HepG2 (cell line): ENCODE measurements at regions not wholly inside any gene's neighbourhood (a gene's known extent, or its start where the extent isn't known, plus 50 kb on each side); places are given as distances from the start of the nearest gene placed in this dataset.

Experiments
- ATAC-seq: fragments of 200-7000 bp; cut with Tn5 transposase; 3 replicates; pipeline ENCODE4 v1.9.1; 2020; ENCODE audit warnings: mild to moderate bottlenecking, moderate library complexity
- BruUV-seq: library from RNA; stranded (reverse); fragments of 400-500 nt; replicated peaks from 2 replicates; lab custom pipeline; 2021; lab: Mats Ljungman, UMichigan
- CTCF ChIA-PET: fragments of 300-600 bp; formaldehyde crosslinking; extraction: SDS; loops from one replicate; lab custom pipeline; 2021; ENCODE audit warnings: low total read pairs, inconsistent platforms, low intra/inter-chr PET ratio; lab: Yijun Ruan, JAX
- POLR2A ChIA-PET: fragments of 350-600 bp; sonication (Branson Sonifier 250); formaldehyde crosslinking; loops from one replicate; lab custom pipeline; 2020; ENCODE audit warnings: antibody characterized with exemption, inconsistent platforms; lab: Yijun Ruan, JAX
- DNase-seq: peaks from one replicate; pipeline ENCODE4 v3.0.0-alpha.2; 2015; ENCODE audit warnings: low spot score
- FAIRE-seq: peaks from 3 replicates; lab custom pipeline; 2011; peaks lifted over from hg19 to GRCh38; lab: Jason Lieb, UNC
- H2AFZ ChIP-seq: one replicate; pipeline ENCODE4 v1.6.1; 2011; ENCODE audit warnings: low read length, inconsistent platforms
- H3K27ac ChIP-seq: fragments of 300-600 bp; 3 replicates; pipeline ENCODE4 v1.8.0; 2011; ENCODE audit warnings: mixed run types, mild to moderate bottlenecking, mixed read lengths, low read length, inconsistent platforms; ENCODE audit not compliant: insufficient read depth; ENCODE audit errors: extremely low read length
- H3K27me3 ChIP-seq, 2 experiments: fragments of 200-600 bp in 1 of 2; 2 replicates in 1 of 2; 3 replicates in 1 of 2; pipeline versions ENCODE4 v1.6.0 to v1.8.0; 2011; ENCODE audit warnings: low read length in 2 of 2, mild to moderate bottlenecking in 2 of 2, moderate library complexity in 2 of 2, inconsistent platforms in 1 of 2; ENCODE audit not compliant: insufficient read depth in 2 of 2, control insufficient read depth in 1 of 2
- H3K36me3 ChIP-seq, 2 experiments: fragments of 200-600 bp in 1 of 2; replicated peaks in 1 of 2; 2 replicates in 1 of 2; 3 replicates in 1 of 2; pipeline versions ENCODE4 v1.5.1 to v1.8.0; 2011; ENCODE audit warnings: low read length in 2 of 2, inconsistent platforms in 1 of 2; ENCODE audit not compliant: insufficient read depth in 2 of 2, control insufficient read depth in 1 of 2
- H3K4me1 ChIP-seq: 2 replicates; pipeline ENCODE4 v1.5.1; 2012; ENCODE audit warnings: low read length, inconsistent platforms; ENCODE audit not compliant: insufficient read depth
- H3K4me2 ChIP-seq: 2 replicates; pipeline ENCODE4 v1.6.0; 2011; ENCODE audit warnings: low read depth, low read length, inconsistent platforms
- H3K4me3 ChIP-seq, 3 experiments: fragments of 200-600 bp in 1 of 3; sonication (generic), shearing (Covaris generic) in 1 of 3; replicated peaks in 1 of 3; 2 replicates each; pipeline ENCODE4 v1.5.1; 2011 to 2016; ENCODE audit warnings: low read length in 3 of 3, inconsistent platforms in 2 of 3, low read depth in 2 of 3, mild to moderate bottlenecking in 2 of 3, control low read depth in 1 of 3, mixed read lengths in 1 of 3; ENCODE audit not compliant: insufficient read depth in 1 of 3
- H3K79me2 ChIP-seq: one replicate; pipeline ENCODE4 v1.6.1; 2011; ENCODE audit warnings: low read length, inconsistent platforms; ENCODE audit not compliant: insufficient read depth
- H3K9ac ChIP-seq: 2 replicates; pipeline ENCODE4 v1.6.0; 2011; ENCODE audit warnings: mild to moderate bottlenecking, low read depth, low read length, inconsistent platforms; ENCODE audit not compliant: insufficient read depth
- H3K9me3 ChIP-seq: 2 replicates; pipeline ENCODE4 v1.5.1; 2012; ENCODE audit warnings: mild to moderate bottlenecking, low read length
- H4K20me1 ChIP-seq: 2 replicates; pipeline ENCODE4 v1.6.0; 2011; ENCODE audit warnings: inconsistent platforms, mild to moderate bottlenecking, low read length, moderate library complexity; ENCODE audit not compliant: insufficient read depth
- ARID3A ChIP-seq: IDR thresholded peaks from 2 replicates; pipeline ENCODE4 v1.6.1; 2012; ENCODE audit warnings: low read depth, low read length, improper control_type of control experiment
- BATF2 ChIP-seq: sonication (generic); formaldehyde crosslinking; IDR thresholded peaks from 2 replicates; pipeline ENCODE4 v1.8.0; 2022; ENCODE audit warnings: mild to moderate bottlenecking, missing genetic modification reagents, moderate library complexity
- CEBPB ChIP-seq: IDR thresholded peaks from 2 replicates; pipeline ENCODE4 v1.6.1; 2011; ENCODE audit warnings: low read depth, low read length, improper control_type of control experiment, borderline replicate concordance
- FOXK2 ChIP-seq: fragments of 450-650 bp; IDR thresholded peaks from 2 replicates; pipeline ENCODE4 v1.6.1; 2016
- IKZF4 ChIP-seq: sonication (generic); formaldehyde crosslinking; IDR thresholded peaks from 2 replicates; pipeline ENCODE4 v1.5.1; 2020; ENCODE audit warnings: borderline replicate concordance, mild to moderate bottlenecking, low read depth, missing genetic modification reagents; ENCODE audit errors: not compliant biosample characterization
- KDM1A ChIP-seq: IDR thresholded peaks from 2 replicates; pipeline ENCODE4 v1.6.1; 2016; ENCODE audit warnings: missing compliant biosample characterization
- KDM3A ChIP-seq: IDR thresholded peaks from 2 replicates; pipeline ENCODE4 v1.6.1; 2018; ENCODE audit warnings: low read depth, missing compliant biosample characterization
- ONECUT2 ChIP-seq: sonication (generic); formaldehyde crosslinking; IDR thresholded peaks from 2 replicates; pipeline ENCODE4 v1.4.0; 2020; ENCODE audit warnings: missing genetic modification reagents
- TBP ChIP-seq: sonication (generic); formaldehyde crosslinking; IDR thresholded peaks from 2 replicates; pipeline ENCODE4 v1.5.0; 2020; ENCODE audit warnings: missing genetic modification reagents
- ZNF235 ChIP-seq: sonication (generic); formaldehyde crosslinking; IDR thresholded peaks from 2 replicates; pipeline ENCODE4 v1.8.1; 2023; ENCODE audit warnings: mild to moderate bottlenecking, missing genetic modification reagents, borderline replicate concordance
- ZNF350 ChIP-seq: sonication (generic); formaldehyde crosslinking; IDR thresholded peaks from 2 replicates; pipeline ENCODE4 v1.4.0; 2020; ENCODE audit warnings: mild to moderate bottlenecking, low read depth, missing genetic modification reagents, borderline replicate concordance
- WGBS: methylation state at CpG from one replicate; pipeline ENCODE4 v1.1.6; 2017; ENCODE audit warnings: low lambda C conversion rate; 5-methylcytosine and 5-hydroxymethylcytosine counted together
- in situ Hi-C: cut with HindIII; loops from 2 replicates; pipeline ENCODE4 v1.10.0; 2017; ENCODE audit warnings: low pct_unique_long_range_greater_than_20kb; ENCODE audit not compliant: extremely low pct_ligation_motif_present
- intact Hi-C: fragments of 100-400 bp; cut with micrococcal nuclease; formaldehyde crosslinking; loops from one replicate; pipeline ENCODE4 v1.10.0; 2022; ENCODE audit not compliant: unreplicated experiment
- TF ChIP-seq, protein P1 (sequence below): sonication (generic); formaldehyde crosslinking; conservative IDR thresholded peaks from 2 replicates; pipeline ENCODE4 v1.4.0; 2020; ENCODE audit warnings: mild to moderate bottlenecking, missing genetic modification reagents, moderate library complexity
- TF ChIP-seq, protein P2 (sequence below): IDR thresholded peaks from 2 replicates; pipeline ENCODE4 v1.6.1; 2016; ENCODE audit warnings: missing compliant biosample characterization, missing genetic modification reagents, borderline replicate concordance

- CTCF ChIA-PET: no interaction called here
- H3K4me3 ChIP-seq: no peak overlapping the region
- no TSS peak for BruUV-seq
Measured at GRCh38 chrX:39460499-39460898, 637.3 kb downstream of the BCOR start.

More at GRCh38 chrX:39460499-39460898, 637.3 kb downstream of the BCOR start:
- DNase-seq: no peak
- H3K79me2 ChIP-seq: no peaks in the 10 kb centered on the region
- no peak overlapping the region for H3K4me2 ChIP-seq
- H3K27ac ChIP-seq: no peak overlapping the region
- H2AFZ ChIP-seq: no peak overlapping the region
- H3K4me1 ChIP-seq: no peaks in the 10 kb centered on the region
- WGBS: 0% methylated on average over 1 of the region's 1 CpG
- TF ChIP-seq KDM3A (CRISPR knock-in tag) (no peak), BATF2 (CRISPR knock-in tag) (no peak), KDM1A (CRISPR knock-in tag) (no peak), ZNF235 (CRISPR knock-in tag) (no peak), ONECUT2 (CRISPR knock-in tag) (no peak), IKZF4 (no peak), TBP (no peak), FOXK2 (no peak), ARID3A (no peak), CEBPB (no peak), ZNF350 (CRISPR knock-in tag) (no peak)
- TF ChIP-seq, protein P1, sequence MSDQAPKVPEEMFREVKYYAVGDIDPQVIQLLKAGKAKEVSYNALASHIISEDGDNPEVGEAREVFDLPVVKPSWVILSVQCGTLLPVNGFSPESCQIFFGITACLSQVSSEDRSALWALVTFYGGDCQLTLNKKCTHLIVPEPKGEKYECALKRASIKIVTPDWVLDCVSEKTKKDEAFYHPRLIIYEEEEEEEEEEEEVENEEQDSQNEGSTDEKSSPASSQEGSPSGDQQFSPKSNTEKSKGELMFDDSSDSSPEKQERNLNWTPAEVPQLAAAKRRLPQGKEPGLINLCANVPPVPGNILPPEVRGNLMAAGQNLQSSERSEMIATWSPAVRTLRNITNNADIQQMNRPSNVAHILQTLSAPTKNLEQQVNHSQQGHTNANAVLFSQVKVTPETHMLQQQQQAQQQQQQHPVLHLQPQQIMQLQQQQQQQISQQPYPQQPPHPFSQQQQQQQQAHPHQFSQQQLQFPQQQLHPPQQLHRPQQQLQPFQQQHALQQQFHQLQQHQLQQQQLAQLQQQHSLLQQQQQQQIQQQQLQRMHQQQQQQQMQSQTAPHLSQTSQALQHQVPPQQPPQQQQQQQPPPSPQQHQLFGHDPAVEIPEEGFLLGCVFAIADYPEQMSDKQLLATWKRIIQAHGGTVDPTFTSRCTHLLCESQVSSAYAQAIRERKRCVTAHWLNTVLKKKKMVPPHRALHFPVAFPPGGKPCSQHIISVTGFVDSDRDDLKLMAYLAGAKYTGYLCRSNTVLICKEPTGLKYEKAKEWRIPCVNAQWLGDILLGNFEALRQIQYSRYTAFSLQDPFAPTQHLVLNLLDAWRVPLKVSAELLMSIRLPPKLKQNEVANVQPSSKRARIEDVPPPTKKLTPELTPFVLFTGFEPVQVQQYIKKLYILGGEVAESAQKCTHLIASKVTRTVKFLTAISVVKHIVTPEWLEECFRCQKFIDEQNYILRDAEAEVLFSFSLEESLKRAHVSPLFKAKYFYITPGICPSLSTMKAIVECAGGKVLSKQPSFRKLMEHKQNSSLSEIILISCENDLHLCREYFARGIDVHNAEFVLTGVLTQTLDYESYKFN (CRISPR knock-in tag): no peak
- TF ChIP-seq, protein P2, sequence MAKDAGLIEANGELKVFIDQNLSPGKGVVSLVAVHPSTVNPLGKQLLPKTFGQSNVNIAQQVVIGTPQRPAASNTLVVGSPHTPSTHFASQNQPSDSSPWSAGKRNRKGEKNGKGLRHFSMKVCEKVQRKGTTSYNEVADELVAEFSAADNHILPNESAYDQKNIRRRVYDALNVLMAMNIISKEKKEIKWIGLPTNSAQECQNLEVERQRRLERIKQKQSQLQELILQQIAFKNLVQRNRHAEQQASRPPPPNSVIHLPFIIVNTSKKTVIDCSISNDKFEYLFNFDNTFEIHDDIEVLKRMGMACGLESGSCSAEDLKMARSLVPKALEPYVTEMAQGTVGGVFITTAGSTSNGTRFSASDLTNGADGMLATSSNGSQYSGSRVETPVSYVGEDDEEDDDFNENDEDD: no peak
- H4K20me1 ChIP-seq: no peaks in the 10 kb centered on the region
- H3K36me3 ChIP-seq: no peaks in the 10 kb centered on the region
- H3K9ac ChIP-seq: no peak overlapping the region
- no peaks in the 10 kb centered on the region for H3K9me3 ChIP-seq
- POLR2A ChIA-PET: no interaction called here
- in situ Hi-C loops: no loop called here
- intact Hi-C loops: no loop called here
- ATAC-seq: no peak
- no peak for FAIRE-seq
- H3K27me3 ChIP-seq: no peaks in the 10 kb centered on the region
